ENCODE measurements at regions not wholly inside any gene's neighbourhood (a gene's known extent, or its start where the extent isn't known, plus 50 kb on each side); places are given as distances from the start of the nearest gene placed in this dataset.

DNA sequence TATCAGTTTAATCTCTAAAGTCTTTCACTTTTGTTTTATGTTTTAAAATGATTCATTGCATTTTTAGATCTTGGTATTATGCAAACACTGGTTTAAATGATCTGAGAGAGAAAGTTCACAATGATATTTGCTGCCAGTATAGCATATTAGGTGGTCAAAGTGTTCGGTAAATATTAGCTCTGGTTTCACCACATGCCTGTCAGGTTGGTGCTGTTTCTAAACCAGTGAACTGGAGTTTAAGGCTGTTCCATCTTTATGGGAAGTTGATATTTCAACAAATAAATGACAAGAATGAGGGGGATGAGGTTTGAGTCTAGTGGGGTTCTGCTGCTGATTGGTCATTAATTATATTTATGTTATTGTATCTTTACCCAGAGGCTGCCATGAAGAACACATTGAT is 436.4 kb downstream of the DCDC2C start:
- DNase-seq: no peak
- H3K36me3 ChIP-seq: no peaks in the 10 kb centered on the region
- H3K4me3 ChIP-seq: no peak overlapping the region
- no peaks in the 10 kb centered on the region for H3K27me3 ChIP-seq
- intact Hi-C loops (cut with DNase I; ENCODE audit: low total_unique reads): no loop called here
- no peaks in the 10 kb centered on the region for H3K4me1 ChIP-seq
- no peak for TF ChIP-seq CTCF (IDR thresholded peaks at IDR 0.05)
- no peak overlapping the region for H3K27ac ChIP-seq
- no peaks in the 10 kb centered on the region for H3K9me3 ChIP-seq

- no peaks in the 10 kb centered on the region for H3K36me3 ChIP-seq
- H3K4me3 ChIP-seq: no peak overlapping the region
- no peaks in the 10 kb centered on the region for H3K4me1 ChIP-seq
- intact Hi-C loops (cut with DNase I; ENCODE audit: low total_unique reads): no loop called here
- H3K27ac ChIP-seq: no peak overlapping the region
- TF ChIP-seq CTCF (IDR thresholded peaks at IDR 0.05): no peak
- no peak for DNase-seq
- H3K27me3 ChIP-seq: no peaks in the 10 kb centered on the region
- H3K9me3 ChIP-seq: no peaks in the 10 kb centered on the region
Observed at GRCh38 chr2:4140281-4140970, 437.1 kb downstream of the DCDC2C start.

DNA sequence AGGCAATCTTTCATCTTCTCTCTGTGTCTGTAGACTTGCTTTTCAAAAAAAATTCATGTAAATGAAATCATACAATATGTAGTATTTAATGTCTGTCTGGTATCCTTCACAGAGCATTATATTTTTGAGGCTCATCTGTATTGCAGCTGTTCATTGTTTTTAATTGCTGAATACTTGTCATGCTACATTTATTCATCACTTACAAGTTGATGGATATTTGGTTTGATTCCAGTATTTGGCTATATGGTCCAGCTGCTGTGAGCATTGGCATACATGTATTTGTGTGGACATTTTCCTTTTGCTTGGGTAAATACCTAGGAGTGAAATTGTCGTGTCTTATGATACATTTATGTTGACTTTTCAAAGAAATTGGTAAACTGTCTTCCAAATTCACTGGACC is 441.4 kb downstream of the DCDC2C start:
- H3K27me3 ChIP-seq: no peaks in the 10 kb centered on the region
- no peak for TF ChIP-seq CTCF (IDR thresholded peaks at IDR 0.05)

GRCh38 chr2:4151521-4151920 is 448.1 kb downstream of the DCDC2C start:
- intact Hi-C loops (cut with DNase I; ENCODE audit: low total_unique reads): loop anchor here (5.0 kb wide), 1 partner anchor 1436 kb away; no protein-coding TSS in a partner anchor
- no peak for DNase-seq

More for the DNA sequence above, 441.4 kb downstream of the DCDC2C start:
- Histone ChIP-seq H3K4me3 (no peak overlapping the region), H3K27ac (no peak overlapping the region), H3K9me3 (no peaks in the 10 kb centered on the region), H3K36me3 (no peaks in the 10 kb centered on the region), H3K4me1 (no peaks in the 10 kb centered on the region)
- intact Hi-C loops (cut with DNase I; ENCODE audit: low total_unique reads): no loop called here
- no peak for DNase-seq

GRCh38 chr2:4152051-4152450 is 448.7 kb downstream of the DCDC2C start:
- Histone ChIP-seq H3K27ac (no peak overlapping the region), H3K4me3 (no peak overlapping the region), H3K4me1 (no peaks in the 10 kb centered on the region), H3K36me3 (no peaks in the 10 kb centered on the region), H3K9me3 (no peaks in the 10 kb centered on the region), H3K27me3 (no peaks in the 10 kb centered on the region)
- intact Hi-C loops (cut with DNase I; ENCODE audit: low total_unique reads): loop anchor here (5.0 kb wide), 1 partner anchor 1435 kb away; no protein-coding TSS in a partner anchor
- no peak for TF ChIP-seq CTCF (IDR thresholded peaks at IDR 0.05)
- no peak for DNase-seq

More at GRCh38 chr2:4151521-4151920, 448.1 kb downstream of the DCDC2C start:
- no peaks in the 10 kb centered on the region for H3K36me3 ChIP-seq
- no peaks in the 10 kb centered on the region for H3K9me3 ChIP-seq
- no peaks in the 10 kb centered on the region for H3K27me3 ChIP-seq
- TF ChIP-seq CTCF (IDR thresholded peaks at IDR 0.05): no peak
- H3K4me3 ChIP-seq: no peak overlapping the region
- no peak overlapping the region for H3K27ac ChIP-seq
- H3K4me1 ChIP-seq: no peaks in the 10 kb centered on the region
